ENCODE measurements at regions not wholly inside any gene's neighbourhood (a gene's known extent, or its start where the extent isn't known, plus 50 kb on each side); places are given as distances from the start of the nearest gene placed in this dataset.

GRCh38 chr9:82231411-82231810, 242.8 kb downstream of the SPATA31D1 start:
- TF ChIP-seq POLR2AphosphoS5 (IDR thresholded peaks at IDR 0.05; ENCODE audit: low read depth, low read length) = no peak
- TF ChIP-seq FOXP2 (optimal IDR thresholded peaks at IDR 0.05; ENCODE audit: borderline replicate concordance, extremely low read depth, extremely low read length, insufficient read depth) = no peak
- no peak for TF ChIP-seq TAF1 (IDR thresholded peaks at IDR 0.05; ENCODE audit: borderline replicate concordance, insufficient read depth, low read length)
- TF ChIP-seq, protein P1, sequence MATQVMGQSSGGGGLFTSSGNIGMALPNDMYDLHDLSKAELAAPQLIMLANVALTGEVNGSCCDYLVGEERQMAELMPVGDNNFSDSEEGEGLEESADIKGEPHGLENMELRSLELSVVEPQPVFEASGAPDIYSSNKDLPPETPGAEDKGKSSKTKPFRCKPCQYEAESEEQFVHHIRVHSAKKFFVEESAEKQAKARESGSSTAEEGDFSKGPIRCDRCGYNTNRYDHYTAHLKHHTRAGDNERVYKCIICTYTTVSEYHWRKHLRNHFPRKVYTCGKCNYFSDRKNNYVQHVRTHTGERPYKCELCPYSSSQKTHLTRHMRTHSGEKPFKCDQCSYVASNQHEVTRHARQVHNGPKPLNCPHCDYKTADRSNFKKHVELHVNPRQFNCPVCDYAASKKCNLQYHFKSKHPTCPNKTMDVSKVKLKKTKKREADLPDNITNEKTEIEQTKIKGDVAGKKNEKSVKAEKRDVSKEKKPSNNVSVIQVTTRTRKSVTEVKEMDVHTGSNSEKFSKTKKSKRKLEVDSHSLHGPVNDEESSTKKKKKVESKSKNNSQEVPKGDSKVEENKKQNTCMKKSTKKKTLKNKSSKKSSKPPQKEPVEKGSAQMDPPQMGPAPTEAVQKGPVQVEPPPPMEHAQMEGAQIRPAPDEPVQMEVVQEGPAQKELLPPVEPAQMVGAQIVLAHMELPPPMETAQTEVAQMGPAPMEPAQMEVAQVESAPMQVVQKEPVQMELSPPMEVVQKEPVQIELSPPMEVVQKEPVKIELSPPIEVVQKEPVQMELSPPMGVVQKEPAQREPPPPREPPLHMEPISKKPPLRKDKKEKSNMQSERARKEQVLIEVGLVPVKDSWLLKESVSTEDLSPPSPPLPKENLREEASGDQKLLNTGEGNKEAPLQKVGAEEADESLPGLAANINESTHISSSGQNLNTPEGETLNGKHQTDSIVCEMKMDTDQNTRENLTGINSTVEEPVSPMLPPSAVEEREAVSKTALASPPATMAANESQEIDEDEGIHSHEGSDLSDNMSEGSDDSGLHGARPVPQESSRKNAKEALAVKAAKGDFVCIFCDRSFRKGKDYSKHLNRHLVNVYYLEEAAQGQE (IDR thresholded peaks at IDR 0.05; ENCODE audit: insufficient read depth in 1 of 2, low read depth in 2 of 2, low read length in 2 of 2) = no peak
- TF ChIP-seq SIN3A (IDR thresholded peaks at IDR 0.05; ENCODE audit: borderline replicate concordance, insufficient read depth, low read length) = no peak

DNA sequence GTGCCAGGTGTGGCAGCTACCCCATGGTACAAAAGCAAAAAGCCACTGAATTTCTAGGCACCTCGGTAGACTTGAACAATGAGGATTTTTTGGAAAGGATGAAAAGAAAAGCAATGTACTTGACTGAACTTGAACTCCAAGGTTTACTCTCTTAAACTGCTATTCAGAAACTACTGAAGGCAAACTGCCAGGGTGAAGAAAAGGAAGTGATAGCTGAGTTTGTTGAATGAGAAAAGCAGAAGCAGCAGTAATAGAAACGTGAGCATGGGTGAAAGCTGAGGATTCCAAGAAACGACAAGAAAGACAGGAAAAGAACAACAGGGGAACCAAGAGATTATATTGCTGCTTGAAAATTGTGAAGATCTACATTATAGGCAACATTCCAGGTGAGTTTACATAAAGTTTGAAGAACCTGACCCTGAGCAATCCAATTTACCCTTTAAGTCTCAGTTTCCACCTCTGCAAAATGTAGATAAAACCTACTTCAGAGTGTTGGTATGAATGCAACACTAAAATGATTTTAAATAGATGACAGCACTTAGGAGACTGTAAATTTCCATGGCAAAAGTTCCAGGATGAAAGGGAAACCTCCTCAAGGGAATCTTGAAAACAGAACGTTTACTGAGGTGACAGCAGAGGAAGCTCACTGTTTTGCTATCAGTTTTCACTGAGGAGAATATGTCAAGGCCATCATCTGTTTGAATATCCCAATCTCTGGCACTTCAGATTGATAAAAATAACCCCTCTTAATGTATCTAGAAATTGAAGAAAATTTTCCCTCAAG, 245.8 kb downstream of the SPATA31D1 start:
- TF ChIP-seq POLR2AphosphoS5 (IDR thresholded peaks at IDR 0.05; ENCODE audit: low read depth, low read length) (no peak), SIN3A (IDR thresholded peaks at IDR 0.05; ENCODE audit: borderline replicate concordance, insufficient read depth, low read length) (no peak), FOXP2 (optimal IDR thresholded peaks at IDR 0.05; ENCODE audit: borderline replicate concordance, extremely low read depth, extremely low read length, insufficient read depth) (no peak), TAF1 (IDR thresholded peaks at IDR 0.05; ENCODE audit: borderline replicate concordance, insufficient read depth, low read length) (no peak)
- TF ChIP-seq, protein P1 (IDR thresholded peaks at IDR 0.05; ENCODE audit: insufficient read depth in 1 of 2, low read depth in 2 of 2, low read length in 2 of 2) = no peak

DNA sequence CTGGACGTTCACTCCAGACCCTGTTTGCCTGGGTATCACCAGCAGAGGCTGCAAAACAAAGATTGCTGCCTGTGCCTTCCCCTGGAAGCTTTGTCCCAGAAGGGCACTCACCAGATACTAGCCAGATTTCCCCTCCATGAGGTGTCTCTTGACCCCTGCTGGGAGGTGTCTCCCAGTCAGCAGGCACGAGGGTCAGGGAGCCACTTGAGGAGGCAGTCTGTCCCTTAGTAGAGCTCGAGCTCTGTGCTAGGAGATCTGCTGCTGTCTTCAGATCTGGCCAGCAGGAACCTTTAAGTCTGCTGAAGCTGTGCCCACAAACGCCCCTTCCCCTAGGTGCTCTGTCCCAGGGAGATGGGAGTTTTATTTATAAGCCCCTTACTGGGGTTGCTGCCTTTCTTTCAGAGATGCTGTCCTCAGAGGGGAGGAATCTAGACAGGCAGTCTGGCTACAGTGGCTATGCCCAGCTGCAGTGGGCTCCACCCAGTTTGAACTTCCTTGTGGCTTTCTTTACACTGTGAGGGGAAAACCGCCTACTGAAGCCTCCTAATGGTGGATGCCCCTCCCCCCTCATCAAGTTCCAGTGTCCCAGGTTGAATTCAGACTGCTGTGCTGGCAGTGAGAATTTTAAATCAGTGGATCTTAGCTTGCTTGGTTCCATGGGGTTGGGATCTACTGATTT, 253.9 kb downstream of the SPATA31D1 start:
- no peak for TF ChIP-seq POLR2AphosphoS5 (IDR thresholded peaks at IDR 0.05; ENCODE audit: low read depth, low read length)
- TF ChIP-seq, protein P1 (IDR thresholded peaks at IDR 0.05; ENCODE audit: insufficient read depth in 1 of 2, low read depth in 2 of 2, low read length in 2 of 2) = no peak
- no peak for TF ChIP-seq SIN3A (IDR thresholded peaks at IDR 0.05; ENCODE audit: borderline replicate concordance, insufficient read depth, low read length)
- TF ChIP-seq TAF1 (IDR thresholded peaks at IDR 0.05; ENCODE audit: borderline replicate concordance, insufficient read depth, low read length) = no peak
- no peak for TF ChIP-seq FOXP2 (optimal IDR thresholded peaks at IDR 0.05; ENCODE audit: borderline replicate concordance, extremely low read depth, extremely low read length, insufficient read depth)

DNA sequence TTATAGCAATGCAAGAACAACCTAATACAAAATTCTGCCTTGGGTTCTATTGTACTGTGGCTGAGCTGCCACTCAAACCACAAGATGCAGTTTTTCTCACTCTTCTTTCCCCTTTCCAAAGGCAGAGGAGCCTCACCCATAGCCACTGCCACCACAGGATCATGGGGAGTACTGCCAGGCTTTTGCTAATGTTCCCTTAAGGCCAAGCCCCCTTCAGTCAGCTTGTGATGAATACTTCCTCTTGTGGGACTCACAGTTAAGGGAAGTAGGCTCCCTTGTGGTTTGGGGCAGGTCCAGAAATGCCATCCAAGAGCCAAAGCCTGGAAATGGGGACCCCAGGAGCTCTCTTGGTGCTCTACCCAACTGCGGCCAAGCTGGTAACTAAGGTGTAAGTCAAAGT, 258.7 kb downstream of the SPATA31D1 start:
- TF ChIP-seq SIN3A (IDR thresholded peaks at IDR 0.05; ENCODE audit: borderline replicate concordance, insufficient read depth, low read length) (no peak), POLR2AphosphoS5 (IDR thresholded peaks at IDR 0.05; ENCODE audit: low read depth, low read length) (no peak), TAF1 (IDR thresholded peaks at IDR 0.05; ENCODE audit: borderline replicate concordance, insufficient read depth, low read length) (no peak), FOXP2 (optimal IDR thresholded peaks at IDR 0.05; ENCODE audit: borderline replicate concordance, extremely low read depth, extremely low read length, insufficient read depth) (no peak)
- TF ChIP-seq, protein P1 (IDR thresholded peaks at IDR 0.05; ENCODE audit: insufficient read depth in 1 of 2, low read depth in 2 of 2, low read length in 2 of 2) = no peak

Data from PFSK-1 (cell line).